NCI-H526 treated with DMSO at 0.1 percent for 48 hours (cell line): ENCODE measurements at regions not wholly inside any gene's neighbourhood (a gene's known extent, or its start where the extent isn't known, plus 50 kb on each side); places are given as distances from the start of the nearest gene placed in this dataset.
"Not testable (repeated sequence)": the region's sequence is repeated elsewhere in the genome, so short reads cannot be mapped to it uniquely, and the experiment has no call there.

ENCODE experiments used
- DNase-seq: peaks from one replicate; lab custom pipeline; 2025; lab: John Stamatoyannopoulos, UW

DNA sequence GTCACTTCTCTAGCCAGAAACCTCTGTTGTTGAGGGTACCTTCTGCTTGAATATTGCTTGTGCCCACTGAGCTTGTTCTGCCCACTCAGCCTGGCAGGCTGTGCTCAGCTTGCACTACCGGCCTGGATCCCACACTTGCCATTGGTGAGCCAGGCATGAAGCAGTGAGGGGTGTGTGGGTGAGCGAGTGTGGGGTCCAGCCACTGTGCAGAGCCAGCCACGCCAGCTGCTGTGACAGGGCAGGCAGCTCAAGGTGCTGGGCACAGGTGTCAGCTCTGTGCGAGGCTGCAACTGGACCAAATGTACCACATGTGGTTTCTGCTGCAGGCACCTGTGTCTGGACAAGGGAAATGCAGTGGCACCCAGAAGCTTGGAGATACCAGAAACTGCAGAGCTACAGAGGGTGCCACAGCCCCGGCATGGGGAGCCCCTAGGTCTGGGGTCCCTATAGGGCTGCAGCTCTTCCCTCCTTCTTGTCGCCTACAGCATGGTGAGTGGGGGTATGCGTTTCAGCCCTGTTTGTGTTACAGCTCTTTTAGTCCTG, 305.1 kb upstream of the RIOK2 start:
- no peak for DNase-seq

DNA sequence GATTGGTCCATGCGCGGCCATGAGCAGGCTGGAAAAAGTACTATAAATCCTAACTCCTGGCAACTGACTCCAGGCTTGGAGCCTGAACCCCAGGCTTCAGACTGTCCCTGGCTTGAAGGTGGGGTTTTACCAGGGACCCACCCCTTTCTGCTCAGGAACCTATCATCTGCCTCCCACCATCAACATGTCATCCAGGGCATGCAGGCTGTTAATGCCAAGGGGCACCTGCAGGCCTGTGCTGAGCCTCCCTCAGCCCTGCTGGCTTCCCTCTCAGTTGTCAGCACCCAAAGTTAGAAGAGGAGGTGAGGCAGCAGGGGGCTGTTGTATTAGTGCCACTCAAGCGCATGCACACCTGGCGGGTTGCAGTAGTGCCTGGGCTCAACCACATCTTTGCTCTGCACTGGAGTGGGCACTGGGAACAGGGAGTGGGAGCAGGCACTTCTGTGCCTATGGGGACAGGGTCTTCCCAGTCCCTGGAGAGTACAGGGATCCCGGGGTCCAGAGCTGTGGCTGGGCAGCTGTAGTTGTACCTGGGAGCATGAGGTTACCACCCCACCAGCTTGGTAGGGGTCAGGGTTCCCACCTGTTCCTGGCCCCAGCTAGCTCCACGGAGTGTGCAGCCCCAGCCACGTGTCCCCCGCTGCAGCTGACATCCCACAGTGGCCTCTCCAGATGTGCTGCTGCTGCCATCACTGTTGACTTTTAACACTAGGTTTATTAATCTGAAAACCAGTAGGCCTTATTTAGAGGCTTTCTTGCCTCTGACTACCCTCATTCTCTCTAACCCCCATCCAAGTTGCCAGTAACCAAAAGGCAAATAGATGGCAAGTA, 306.2 kb upstream of the RIOK2 start:
- no peak for DNase-seq

DNA sequence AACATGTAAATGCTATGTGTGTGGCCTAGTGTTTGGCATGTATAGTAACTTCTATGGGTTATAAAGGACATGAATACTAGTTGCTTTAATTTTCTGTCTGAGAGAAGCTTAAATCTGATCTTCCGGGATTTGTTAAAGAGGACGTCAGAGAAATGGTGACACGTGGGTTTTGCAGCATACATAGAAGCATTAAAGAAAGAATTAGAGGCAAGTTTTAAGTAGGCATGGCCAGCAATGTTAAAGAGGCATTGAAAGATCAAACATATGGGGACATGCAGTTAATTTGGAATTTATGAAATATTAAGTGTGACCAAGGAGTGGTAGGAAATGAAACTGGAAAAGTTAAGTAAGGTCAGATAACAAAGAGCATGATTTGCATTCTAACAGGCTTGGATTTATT, 311.4 kb upstream of the RIOK2 start:
- DNase-seq = no peak

DNA sequence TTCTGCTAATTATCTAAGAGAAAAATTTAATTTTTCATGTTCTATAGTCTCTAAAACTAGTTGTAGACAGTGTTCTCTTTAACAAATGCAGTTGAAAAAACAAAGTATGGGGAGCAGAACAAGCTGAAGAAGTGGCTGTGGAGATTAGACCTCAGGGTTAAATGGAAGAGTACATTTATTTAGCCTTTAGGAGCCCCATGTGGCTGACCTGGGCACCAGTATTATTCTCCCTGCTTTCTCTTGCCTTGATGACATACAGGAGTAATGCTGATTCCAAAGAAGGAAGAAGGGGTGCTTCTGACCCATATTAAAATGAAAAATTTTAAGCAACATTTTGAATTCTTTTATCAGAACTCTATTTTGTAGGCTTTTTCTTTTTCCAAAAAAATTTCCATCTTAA, 312.3 kb upstream of the RIOK2 start:
- DNase-seq = no peak

DNA sequence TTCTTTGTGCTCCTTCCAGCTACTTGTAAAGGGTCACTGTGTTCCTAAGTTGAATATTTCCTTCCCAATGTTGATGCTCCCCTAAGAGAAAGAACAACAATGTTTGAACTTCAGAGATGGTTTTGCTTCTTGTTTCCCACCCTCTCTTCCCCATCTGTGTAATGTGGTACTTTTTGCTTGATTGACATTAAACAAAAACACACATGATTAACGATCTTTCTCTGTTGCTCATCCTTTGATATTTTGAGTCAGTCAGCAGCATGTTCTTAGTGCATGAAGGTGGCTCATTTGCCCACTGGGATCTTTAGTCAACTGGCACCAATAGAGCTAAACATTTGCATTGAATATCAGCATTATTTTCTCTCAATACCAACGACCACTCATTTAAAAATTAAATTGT, 313.0 kb upstream of the RIOK2 start:
- DNase-seq = no peak

DNA sequence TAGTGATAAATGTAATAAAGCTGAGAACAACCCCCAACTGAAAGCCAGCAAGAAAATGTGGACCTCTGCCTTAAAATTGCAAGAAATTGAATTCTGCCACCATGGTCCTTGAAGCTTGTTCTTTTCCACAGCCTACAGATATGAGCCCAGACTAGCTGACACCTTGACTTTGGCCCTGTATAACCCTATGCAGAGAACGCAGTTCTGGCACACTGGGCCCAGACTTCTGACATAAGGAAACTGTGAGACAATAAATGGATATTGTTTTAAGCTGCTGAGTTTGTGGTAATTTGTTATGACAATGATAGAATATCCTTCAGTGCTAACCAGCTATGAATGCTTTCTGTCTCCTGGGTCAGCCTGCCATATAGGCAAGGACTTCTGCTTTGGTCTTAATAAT, 315.6 kb upstream of the RIOK2 start:
- DNase-seq = no peak

DNA sequence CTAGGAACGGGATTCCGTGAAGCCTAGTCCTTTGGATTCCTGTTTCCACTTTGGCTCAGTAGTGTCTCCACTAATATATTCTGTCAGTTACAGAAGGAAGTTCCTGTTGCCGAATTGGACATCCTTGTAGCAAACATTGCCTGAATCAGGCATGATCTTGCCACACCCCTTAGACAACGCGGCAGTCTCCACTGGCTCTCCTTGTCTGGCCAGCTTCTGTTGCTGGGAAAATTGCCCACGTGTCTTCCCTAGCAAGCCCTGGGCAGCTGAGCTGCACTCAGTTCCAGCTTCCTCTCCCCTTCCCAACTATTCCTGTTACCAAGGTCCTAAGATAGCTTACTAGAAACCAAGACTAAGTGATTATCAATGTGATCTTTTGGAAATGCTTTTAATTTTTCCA, 316.6 kb upstream of the RIOK2 start:
- no peak for DNase-seq

DNA sequence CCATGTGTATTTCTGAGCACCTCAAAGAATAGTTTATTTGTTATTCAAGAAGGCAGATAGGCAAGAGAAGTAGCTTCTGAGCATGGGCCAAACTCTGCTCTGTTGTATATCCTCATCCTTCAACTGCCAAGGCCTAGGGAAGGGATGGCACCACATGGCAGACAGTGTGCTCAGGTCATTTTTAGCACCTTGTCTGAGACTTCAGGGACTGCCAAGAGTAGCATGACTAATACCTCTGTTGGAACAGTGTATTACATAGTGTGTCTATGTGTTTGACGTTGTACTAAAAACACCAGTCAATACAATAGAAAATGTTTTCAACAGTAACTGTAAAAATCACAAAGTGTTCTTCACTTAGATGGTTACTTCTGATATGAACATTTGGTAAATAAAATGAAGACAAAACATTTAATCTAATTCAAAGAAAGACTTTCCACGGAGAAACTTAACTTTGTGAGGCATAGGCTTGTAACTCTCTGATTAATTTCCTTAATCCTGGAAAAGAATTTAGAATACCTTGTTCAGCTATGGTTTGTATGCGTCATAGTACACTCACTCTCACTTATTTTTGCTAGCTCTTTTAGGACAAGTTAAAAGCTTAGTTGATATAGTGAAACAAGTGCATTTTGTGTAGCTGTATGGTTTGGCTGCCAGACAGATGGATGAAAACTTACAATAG, 318.4 kb upstream of the RIOK2 start:
- DNase-seq = no peak

DNA sequence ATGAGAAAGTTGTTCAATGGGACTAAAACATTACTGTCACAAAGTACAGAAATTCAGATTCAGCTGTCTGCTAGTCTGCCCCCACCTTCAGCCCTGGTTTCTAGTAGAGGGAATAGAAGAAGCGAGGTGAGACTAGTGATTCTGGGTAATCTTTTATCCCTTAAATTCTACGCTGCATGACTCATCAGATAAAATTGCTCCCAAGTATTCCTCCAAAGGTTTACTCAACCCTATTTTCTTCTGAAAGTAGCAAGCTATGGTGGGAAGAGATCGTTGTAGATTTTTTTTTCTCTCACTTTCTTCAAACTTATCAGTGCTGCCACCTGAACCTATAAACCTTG, 318.9 kb upstream of the RIOK2 start:
- DNase-seq = no peak

DNA sequence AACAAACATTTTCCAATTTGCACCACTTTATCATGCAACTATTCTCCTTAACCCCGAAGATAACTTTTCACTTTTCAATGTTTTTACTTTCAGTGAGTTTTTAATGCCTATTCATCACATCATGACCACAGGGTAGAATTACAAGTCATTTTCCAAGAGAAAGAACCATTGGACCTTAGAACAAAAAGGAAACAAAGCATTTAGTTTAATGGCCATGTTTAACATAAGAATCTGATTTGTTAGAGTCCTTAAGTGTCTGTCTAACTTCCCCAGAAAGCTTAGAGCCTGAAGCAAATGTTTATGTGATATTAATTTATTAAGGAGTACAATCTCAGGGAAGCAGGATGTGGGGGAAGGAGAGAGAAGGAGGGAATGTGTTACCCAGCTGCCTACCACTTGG, 325.8 kb upstream of the RIOK2 start:
- DNase-seq = no peak

DNA sequence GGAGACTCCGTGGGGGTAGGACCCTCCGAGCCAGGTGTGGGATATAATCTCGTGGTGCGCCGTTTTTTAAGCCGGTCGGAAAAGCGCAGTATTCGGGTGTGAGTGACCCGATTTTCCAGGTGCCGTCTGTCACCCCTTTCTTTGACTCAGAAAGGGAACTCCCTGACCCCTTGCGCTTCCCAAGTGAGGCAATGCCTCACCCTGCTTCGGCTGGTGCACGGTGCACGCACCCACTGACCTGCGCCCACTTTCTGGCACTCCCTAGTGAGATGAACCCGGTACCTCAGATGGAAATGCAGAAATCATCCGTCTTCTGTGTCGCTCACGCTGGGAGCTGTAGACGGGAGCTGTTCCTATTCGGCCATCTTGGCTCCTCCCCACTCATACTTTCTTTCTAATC, 336.5 kb upstream of the RIOK2 start:
- DNase-seq = not testable (repeated sequence)

DNA sequence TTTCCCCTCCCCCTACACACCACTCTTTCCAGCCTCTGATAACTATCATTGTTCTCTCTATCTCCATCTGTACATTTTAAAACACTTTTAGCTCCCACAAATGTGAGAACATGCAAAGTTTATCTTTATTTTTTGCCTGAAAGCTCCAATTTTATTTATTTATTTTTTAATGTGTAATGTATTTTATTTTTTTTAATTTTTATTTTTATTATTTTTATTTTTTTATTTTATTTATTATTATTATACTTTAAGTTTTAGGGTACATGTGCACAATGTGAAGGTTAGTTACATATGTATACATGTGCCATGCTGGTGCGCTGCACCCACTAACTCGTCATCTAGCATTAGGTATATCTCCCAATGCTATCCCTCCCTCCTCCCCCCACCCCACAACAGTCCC, 340.3 kb upstream of the RIOK2 start:
- not testable (repeated sequence) for DNase-seq

DNA sequence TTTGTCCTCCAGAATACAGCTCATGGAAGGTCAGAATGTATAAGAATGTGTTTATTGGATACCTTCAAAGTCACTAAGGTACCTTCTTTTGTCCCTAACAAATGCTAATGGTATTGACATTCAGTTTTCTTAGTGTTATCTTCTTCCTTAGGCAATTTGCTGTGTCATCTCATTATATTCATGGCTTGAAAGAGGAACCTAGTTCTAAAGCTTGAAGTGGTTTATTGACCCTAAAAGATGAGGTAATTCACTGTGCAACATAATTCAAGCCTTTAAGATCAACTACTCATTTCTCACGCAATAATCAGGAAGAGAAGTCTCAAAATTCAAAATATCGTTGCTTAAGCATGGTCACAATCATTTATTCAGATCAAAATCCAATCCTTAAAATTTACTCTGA, 342.7 kb upstream of the RIOK2 start:
- DNase-seq = no peak

DNA sequence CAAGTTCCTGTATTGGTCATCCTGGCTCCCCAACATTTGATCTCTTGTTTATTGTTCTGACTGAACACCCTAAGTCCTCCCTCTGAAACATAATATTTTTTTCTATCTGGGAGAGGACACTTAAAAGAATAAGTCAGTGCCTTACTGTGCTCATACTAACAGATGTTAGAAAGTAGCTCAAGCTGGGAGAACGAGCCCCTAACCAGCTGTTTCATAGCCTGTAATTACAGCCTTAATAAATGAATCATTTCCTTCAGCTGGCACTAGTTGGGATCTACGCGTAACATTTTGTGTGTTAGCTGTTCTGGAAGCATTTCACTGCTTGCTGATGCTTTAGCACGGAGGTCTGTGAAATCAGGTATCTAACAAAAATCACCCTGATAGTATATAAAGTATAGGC, 345.9 kb upstream of the RIOK2 start:
- no peak for DNase-seq

DNA sequence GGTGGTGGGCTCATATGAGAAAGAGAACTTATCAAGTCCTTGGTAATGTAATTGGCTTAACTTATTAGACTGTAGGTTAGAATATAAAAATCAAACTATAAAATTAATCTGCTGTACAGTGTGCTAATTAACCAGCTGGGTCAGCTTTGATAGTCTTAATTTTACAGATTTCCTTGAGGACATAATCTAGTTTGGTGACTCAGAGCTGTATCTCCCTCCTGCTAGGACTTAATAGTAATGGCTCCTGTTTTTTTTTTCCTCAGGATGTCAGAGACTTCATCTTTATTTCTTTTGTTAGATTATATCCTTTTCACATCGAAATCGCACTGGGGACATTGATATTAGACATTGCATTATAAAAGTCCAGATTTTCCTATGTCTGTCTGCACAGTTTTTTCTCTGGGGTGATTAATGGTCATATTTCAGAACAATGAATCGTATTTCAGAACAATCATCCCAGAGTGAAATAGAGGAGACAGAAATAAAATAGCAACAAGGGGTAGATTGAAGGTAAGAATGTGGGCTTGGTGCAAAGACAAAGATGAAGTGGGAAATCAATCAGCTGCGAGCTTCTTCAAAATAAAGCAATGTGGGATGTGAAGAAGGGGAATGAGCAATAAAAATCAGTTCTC, 346.4 kb upstream of the RIOK2 start:
- no peak for DNase-seq

DNA sequence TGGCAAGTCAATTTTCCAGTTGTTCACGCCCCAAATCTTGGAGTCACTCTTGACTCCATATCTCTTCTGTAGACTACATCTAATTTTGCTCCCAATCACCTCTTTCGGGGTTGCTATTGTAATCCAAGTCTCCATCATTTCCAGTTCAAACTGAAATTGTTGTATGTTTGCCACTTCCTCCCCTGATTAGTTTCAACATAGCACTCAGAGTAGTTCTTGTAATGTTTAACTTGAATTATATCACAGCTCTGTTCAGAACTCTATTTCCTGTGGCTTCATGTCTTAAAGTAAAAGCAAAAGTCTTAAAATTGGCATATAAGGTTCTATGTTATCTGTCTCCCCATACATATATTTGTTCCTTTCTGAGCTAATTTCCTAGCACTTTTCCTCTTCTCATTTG, 348.5 kb upstream of the RIOK2 start:
- no peak for DNase-seq

DNA sequence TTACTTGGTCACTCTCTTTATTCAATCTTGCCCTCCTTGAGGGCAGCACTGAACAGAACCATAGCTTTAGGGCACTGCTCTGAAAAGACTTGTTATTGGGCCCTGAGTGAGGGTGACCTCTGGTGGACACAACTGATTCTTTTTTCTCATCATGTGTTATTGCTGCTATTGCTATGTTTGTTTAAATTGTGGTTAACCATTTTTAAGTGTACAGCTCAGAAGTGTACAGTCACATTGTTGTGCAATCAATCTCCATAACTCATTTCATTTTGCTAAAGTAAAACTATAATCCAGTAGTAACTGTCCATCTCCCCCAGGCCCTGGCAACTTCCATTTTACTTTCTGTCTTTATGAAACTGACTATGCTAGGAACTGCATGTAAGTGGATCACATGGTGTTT, 351.1 kb upstream of the RIOK2 start:
- DNase-seq = no peak

DNA sequence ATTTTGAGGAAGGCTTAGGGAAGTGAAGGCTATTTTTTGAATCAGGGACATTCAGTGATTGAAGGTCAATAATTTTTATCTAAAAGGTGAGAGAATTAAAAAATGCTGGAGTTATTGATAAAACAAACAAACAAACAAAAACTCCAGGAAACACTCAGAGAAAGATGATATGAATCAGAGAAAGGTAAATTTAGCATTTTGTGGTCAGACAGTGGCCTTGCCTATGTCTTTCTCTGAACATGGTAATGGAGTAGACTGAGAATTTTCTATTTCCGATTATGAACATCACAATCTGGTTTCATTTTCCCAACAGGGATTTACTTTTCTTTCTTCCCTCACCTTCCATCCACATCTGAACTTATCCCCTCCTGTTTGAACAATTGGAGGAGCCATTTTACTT, 353.6 kb upstream of the RIOK2 start:
- no peak for DNase-seq

DNA sequence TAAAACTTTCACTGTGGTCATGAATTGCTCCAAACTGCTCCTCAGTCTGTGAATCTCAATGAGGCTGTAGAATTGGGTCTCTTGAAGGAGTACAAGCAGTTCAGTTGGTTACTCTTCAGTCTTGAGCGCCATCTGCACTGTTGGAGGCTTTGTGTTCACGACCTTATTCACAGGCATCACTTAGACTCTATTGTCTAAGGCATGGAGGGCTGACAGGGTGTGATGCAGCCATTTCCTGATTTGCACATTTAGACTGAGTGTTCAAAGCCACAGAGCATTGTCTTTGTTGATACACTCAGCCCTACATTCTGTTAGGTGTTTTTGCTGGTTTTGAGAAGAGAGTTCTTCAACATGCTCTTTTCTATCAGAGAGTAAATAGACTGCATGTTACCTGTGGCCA, 355.9 kb upstream of the RIOK2 start:
- no peak for DNase-seq

DNA sequence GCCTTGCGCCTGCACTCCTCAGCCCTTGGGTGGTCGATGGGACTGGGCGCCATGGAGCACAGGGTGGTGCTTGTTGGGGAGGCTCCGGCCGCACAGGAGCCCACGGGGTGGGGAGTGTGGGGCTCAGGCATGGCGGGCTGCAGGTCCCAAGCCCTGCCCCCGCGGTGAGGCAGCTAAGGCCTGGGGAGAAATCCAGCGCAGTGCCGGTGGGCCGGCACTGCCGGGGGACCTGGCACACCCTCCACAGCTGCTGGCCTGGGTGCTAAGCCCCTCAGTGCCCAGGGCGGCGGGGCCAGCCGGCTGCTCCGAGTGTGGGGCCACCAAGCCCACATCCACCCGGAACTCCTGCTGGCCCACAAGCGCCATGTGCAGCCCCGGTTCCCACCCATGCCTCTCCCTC, 358.8 kb upstream of the RIOK2 start:
- no peak for DNase-seq

DNA sequence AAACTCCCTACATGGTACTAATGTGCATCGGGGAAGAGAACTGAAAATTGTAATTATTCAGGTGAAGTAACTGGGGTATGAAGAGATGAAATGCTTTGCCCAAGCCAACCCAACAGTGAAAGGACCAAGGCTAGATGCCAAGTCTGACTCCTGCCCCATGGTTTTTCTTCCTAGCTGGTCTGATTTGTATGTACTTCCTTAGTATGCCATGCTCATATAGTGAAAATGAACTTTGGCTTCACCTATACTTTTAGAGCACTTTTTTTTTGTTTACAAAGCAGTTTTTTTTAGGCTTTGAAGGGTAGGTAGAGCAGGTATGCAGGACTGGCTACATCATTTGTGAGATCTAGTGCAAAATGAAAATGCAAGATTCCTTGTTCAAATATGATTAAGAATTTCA, 359.4 kb upstream of the RIOK2 start:
- no peak for DNase-seq

DNA sequence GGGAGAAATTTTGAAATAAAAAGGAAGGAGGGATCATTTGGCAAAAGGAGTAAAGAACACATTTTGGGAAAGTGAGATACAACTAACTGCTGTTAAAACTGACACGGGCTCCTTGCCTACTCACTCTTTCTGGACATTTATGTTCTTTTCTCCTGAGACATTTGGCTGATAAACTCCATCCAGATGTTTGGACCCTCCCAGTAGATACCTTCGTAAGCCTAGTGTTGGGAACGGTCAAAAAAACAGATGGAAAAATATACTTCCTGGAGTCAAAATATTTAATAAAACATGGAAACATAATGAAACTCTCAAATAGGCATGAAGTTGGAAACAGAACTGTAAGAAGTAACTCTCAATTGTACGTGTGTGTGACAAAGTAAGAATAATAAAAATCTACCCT, 360.1 kb upstream of the RIOK2 start:
- no peak for DNase-seq

DNA sequence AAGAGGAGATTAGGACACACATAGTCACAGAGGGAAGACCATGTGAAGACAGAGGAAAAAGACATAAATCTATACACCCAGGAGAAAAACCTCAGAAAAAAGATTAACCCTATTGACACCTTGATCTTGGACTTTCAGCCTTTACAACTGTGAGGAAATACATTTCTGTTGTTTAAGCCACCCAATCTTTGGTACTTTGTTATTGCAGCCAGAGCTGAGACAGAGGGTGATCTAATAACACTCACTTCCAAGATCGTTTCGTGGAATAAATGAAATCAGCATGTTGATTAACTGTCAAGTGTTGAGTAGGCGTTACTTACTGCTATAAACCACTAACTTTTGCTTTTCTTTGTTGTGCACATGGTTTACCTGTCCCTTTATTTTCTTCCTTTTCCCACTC, 361.2 kb upstream of the RIOK2 start:
- no peak for DNase-seq
